DOHH2 (cell line): ENCODE measurements at regions not wholly inside any gene's neighbourhood (a gene's known extent, or its start where the extent isn't known, plus 50 kb on each side); places are given as distances from the start of the nearest gene placed in this dataset.

Experiments used
- H3F3A ChIP-seq: fragments of 200-600 bp; sonication (generic), shearing (Covaris generic); 2 replicates; pipeline ENCODE4 v1.6.0; 2016; ENCODE audit warnings: antibody characterized with exemption, mild to moderate bottlenecking; ENCODE audit not compliant: control insufficient read depth, insufficient read depth
- H3K27ac ChIP-seq: fragments of 200-600 bp; sonication (generic); 2 replicates; pipeline ENCODE4 v1.5.1; 2014; ENCODE audit warnings: low read depth, mild to moderate bottlenecking, low read length, moderate library complexity
- H3K27me3 ChIP-seq: fragments of 200-600 bp; sonication (generic); 2 replicates; pipeline ENCODE4 v1.6.1; 2014; ENCODE audit warnings: mild to moderate bottlenecking, low read length, mixed read lengths; ENCODE audit not compliant: control insufficient read depth
- H3K36me3 ChIP-seq: fragments of 200-600 bp; sonication (generic); 2 replicates; pipeline ENCODE4 v1.6.1; 2014; ENCODE audit warnings: mild to moderate bottlenecking, low read length, moderate library complexity, mixed read lengths; ENCODE audit not compliant: control insufficient read depth
- H3K4me1 ChIP-seq: fragments of 200-600 bp; sonication (generic); 2 replicates; pipeline ENCODE4 v1.6.1; 2014; ENCODE audit warnings: mild to moderate bottlenecking, low read length, mixed read lengths; ENCODE audit not compliant: control insufficient read depth
- H3K4me2 ChIP-seq: fragments of 200-600 bp; sonication (generic); 2 replicates; pipeline ENCODE4 v1.6.0; 2014; ENCODE audit warnings: mild to moderate bottlenecking, low read length, moderate library complexity
- H3K4me3 ChIP-seq: fragments of 200-600 bp; sonication (generic); 2 replicates; pipeline ENCODE4 v1.5.1; 2014; ENCODE audit warnings: mild to moderate bottlenecking, low read length, mixed read lengths
- H3K79me2 ChIP-seq: fragments of 200-600 bp; sonication (generic); 2 replicates; pipeline ENCODE4 v1.6.1; 2014; ENCODE audit warnings: mild to moderate bottlenecking, low read length, mixed read lengths; ENCODE audit not compliant: control insufficient read depth
- H3K9me2 ChIP-seq: fragments of 200-600 bp; sonication (generic); replicated peaks from 2 replicates; pipeline ENCODE4 v1.6.1; 2014; ENCODE audit warnings: mild to moderate bottlenecking, low read length, mixed read lengths; ENCODE audit not compliant: control insufficient read depth
- H3K9me3 ChIP-seq: fragments of 200-600 bp; sonication (generic); 2 replicates; pipeline ENCODE4 v1.6.1; 2014; ENCODE audit warnings: antibody characterized with exemption, low read length, mixed read lengths; ENCODE audit not compliant: control insufficient read depth, insufficient read depth
- H4K20me1 ChIP-seq: fragments of 200-600 bp; sonication (generic); 2 replicates; pipeline ENCODE4 v1.6.0; 2014; ENCODE audit warnings: low read depth, mild to moderate bottlenecking, antibody characterized with exemption, low read length, moderate library complexity; ENCODE audit not compliant: control insufficient read depth, insufficient read depth
- CTCF ChIP-seq: fragments of 200-600 bp; sonication (generic); IDR thresholded peaks from one replicate; pipeline ENCODE4 v1.5.1; 2014; ENCODE audit warnings: antibody characterized with exemption, mild to moderate bottlenecking, low read depth, low read length; ENCODE audit not compliant: poor library complexity, severe bottlenecking
- EZH2phosphoT487 ChIP-seq: fragments of 200-600 bp; sonication (generic); IDR thresholded peaks from 2 replicates; pipeline ENCODE4 v1.6.1; 2017; ENCODE audit warnings: borderline replicate concordance, mild to moderate bottlenecking, antibody characterized with exemption, low read length, moderate library complexity, mixed read lengths

- no peak overlapping the region for H3K4me2 ChIP-seq
- no peaks in the 10 kb centered on the region for H3K36me3 ChIP-seq
Observed at GRCh38 chr5:87945286-87945650, 323.4 kb downstream of the TMEM161B start.

GRCh38 chr5:87944553-87945285 is 323.9 kb downstream of the TMEM161B start:
- Histone ChIP-seq H3K27me3 (no peaks in the 10 kb centered on the region), H3F3A (no peaks in the 10 kb centered on the region), H4K20me1 (no peaks in the 10 kb centered on the region), H3K36me3 (no peaks in the 10 kb centered on the region), H3K27ac (no peak overlapping the region), H3K4me1 (no peaks in the 10 kb centered on the region), H3K4me3 (no peak overlapping the region), H3K79me2 (no peaks in the 10 kb centered on the region), H3K4me2 (no peak overlapping the region), H3K9me2 (no peaks in the 10 kb centered on the region), H3K9me3 (no peaks in the 10 kb centered on the region)
- no peak for TF ChIP-seq CTCF
- no peak for TF ChIP-seq EZH2phosphoT487

More at GRCh38 chr5:87945286-87945650, 323.4 kb downstream of the TMEM161B start:
- H3F3A ChIP-seq = no peaks in the 10 kb centered on the region
- no peak overlapping the region for H3K4me3 ChIP-seq
- H3K27ac ChIP-seq = no peak overlapping the region
- H3K4me1 ChIP-seq = no peaks in the 10 kb centered on the region
- no peak for TF ChIP-seq EZH2phosphoT487
- TF ChIP-seq CTCF = no peak
- H4K20me1 ChIP-seq = no peaks in the 10 kb centered on the region
- H3K27me3 ChIP-seq = no peaks in the 10 kb centered on the region
- no peaks in the 10 kb centered on the region for H3K9me3 ChIP-seq
- H3K9me2 ChIP-seq = no peaks in the 10 kb centered on the region
- H3K79me2 ChIP-seq = no peaks in the 10 kb centered on the region

- no peaks in the 10 kb centered on the region for H3K27me3 ChIP-seq
- H3K27ac ChIP-seq = no peak overlapping the region
- no peak overlapping the region for H3K4me2 ChIP-seq
- no peaks in the 10 kb centered on the region for H3K36me3 ChIP-seq
- TF ChIP-seq EZH2phosphoT487 (no peak), CTCF (no peak)
- no peaks in the 10 kb centered on the region for H3K4me1 ChIP-seq
- no peak overlapping the region for H3K4me3 ChIP-seq
- no peaks in the 10 kb centered on the region for H4K20me1 ChIP-seq
- H3K79me2 ChIP-seq = no peaks in the 10 kb centered on the region
- no peaks in the 10 kb centered on the region for H3K9me2 ChIP-seq
- H3K9me3 ChIP-seq = no peaks in the 10 kb centered on the region
- H3F3A ChIP-seq = no peaks in the 10 kb centered on the region
Observed at GRCh38 chr5:87940775-87941174, 327.9 kb downstream of the TMEM161B start.
